HG03520 (cell line): ENCODE measurements at regions not wholly inside any gene's neighbourhood (a gene's known extent, or its start where the extent isn't known, plus 50 kb on each side); places are given as distances from the start of the nearest gene placed in this dataset.

ENCODE experiments used
- ATAC-seq: cut with Tn5 transposase; IDR thresholded peaks from one replicate; pipeline ENCODE4 v1.9.1; 2021; ENCODE audit warnings: mild to moderate bottlenecking, moderate library complexity; ENCODE audit not compliant: unreplicated experiment

- no peak for ATAC-seq
These were observed 448.4 kb downstream of the COG6 start for GRCh38 chr13:40103864-40104263.

- no peak for ATAC-seq
These were observed 449.8 kb downstream of the COG6 start for GRCh38 chr13:40105231-40105630.

DNA sequence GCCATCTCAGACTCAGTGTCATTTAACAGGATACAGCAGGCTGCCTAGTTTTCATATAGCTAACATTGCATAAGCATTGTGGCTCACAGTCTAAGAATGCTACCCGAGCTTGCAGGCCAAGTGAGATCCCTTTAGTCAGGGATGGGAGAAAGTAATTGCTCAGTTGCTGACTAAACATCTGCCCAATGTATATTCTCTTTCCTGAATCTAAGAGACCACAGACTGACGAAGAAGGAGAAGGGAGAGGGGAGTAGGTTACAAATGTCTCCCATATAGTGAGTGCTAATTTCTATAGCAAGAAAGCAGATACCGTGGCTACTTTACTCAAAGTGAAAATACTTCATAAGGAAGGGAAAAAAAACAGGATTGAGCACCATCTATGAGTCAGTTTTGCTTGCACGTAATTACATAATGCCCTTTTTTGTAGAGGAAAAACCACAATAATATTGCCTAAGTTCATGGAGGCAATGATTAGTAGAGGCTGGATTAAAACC is 453.9 kb downstream of the COG6 start:
- no peak for ATAC-seq

DNA sequence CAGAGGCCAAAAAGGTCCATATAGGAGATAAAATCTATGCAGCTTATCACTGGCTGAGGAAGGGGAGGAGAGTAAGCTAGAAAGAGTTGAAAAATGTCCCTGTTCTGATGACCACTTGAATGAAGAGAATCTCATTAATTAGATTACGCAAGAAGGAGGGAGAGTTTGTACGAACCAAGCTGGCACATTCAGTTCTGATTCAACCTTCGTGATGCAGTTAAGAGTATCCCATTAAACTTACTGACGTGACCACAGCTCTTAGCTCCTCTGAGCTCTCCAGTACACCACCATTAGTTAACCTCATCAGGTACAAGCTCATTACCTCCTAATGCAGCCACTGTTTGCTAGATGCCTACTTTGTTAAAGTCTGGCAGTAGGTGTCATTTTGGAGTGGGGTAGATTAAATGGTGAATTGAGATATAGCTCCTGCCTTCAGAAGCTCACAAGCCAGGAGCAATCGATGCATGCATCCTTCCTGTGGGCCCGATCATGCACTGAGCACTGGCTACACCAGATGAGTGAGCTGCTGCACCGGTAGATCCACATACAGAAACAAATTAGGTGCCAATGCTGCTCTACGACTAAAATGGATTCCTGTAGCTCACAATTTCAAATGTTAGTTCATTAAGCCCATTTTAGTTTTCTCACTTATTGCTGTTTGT is 458.3 kb downstream of the COG6 start:
- ATAC-seq: no peak

DNA sequence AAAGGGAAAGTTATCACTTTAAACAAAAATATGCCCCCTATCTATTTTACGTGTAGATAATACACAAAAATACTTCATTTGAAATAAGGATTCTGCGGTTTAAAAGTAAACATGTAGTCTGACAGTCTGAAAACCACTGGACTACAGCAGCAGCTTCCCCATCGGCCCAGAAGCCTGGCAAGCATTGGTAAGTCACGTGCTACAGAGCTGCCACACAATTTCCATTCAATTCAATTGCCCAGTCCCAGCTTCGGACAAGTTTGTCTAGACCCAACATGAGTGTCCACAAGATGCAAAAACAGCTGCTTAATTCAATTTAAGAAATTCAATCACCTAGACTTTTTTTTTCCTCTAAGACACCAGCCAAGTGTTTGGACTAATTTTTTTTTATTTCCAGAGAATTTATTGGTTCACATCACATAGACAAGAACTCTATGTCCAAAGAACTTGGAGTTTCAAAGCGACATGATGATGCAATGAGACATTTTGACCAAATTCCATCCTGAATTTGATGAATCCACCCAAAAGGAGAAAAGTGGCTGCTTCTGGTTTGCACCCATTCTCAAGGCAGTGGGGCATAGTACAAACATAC is 458.9 kb downstream of the COG6 start:
- ATAC-seq: no peak

GRCh38 chr13:40115426-40115825 is 460.0 kb downstream of the COG6 start:
- no peak for ATAC-seq

DNA sequence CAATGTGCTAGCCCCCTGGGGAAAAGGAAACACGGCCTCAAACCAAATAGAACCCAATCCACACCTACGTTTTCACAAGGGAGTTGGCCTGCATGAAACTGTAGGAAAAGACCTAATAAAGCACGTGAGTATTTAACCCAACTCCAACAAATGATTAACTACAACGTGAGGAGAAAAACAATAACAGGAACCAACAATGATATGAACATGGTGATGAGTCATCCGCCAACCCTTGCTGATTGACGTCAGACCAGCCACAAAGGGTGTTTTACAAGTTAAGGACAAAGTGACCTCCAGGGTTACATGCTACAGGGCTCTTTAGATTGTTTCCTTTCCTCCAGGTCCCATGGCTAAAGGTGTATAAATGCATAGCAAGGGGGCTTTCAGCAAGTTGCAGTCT is 460.5 kb downstream of the COG6 start:
- ATAC-seq: no peak

- ATAC-seq: no peak
These were observed 462.9 kb downstream of the COG6 start for GRCh38 chr13:40118337-40118736.

- no peak for ATAC-seq
These were observed 464.4 kb downstream of the COG6 start for GRCh38 chr13:40119852-40120251.

DNA sequence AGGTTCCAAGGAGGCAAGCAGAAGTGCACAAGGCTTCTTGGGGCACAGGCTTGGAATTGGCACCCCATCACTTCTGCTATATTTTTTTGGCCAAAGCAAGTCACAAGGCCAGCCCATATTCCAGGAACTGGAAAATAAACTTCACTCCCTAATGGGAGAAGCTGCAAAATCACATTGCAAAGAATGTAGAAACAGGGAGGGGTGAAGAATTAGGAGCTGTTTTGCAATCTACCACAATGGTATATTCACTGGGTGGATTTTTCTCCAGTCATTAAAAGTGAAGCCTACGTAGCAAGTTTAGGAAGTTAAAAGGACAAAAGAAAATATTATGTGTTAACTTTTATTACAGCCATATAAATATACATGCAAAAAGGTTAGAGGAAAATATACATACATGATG is 464.8 kb downstream of the COG6 start:
- ATAC-seq: no peak

- ATAC-seq: no peak
These were observed 465.3 kb downstream of the COG6 start for GRCh38 chr13:40120781-40121180.

DNA sequence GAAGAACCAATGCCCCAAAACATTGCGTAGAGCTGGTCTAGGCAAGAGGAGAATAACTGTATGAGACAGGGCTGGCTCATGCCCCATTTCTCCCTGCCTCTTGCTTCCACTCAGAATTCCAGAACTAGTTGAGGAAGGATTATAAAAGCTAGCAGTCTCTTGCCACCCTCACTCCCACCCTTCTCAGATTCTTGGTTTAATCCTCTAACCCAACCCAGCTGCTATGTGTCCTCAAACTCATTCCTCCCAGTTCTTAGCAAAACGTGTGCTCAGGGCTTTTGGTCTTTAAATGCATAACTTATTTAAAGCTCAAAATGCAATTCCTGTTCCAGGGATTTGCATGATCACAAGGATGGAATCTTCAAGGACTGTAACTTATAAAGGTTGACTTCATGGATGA is 466.3 kb downstream of the COG6 start:
- ATAC-seq: no peak

- no peak for ATAC-seq
These were observed 468.6 kb downstream of the COG6 start for GRCh38 chr13:40123962-40124632.

DNA sequence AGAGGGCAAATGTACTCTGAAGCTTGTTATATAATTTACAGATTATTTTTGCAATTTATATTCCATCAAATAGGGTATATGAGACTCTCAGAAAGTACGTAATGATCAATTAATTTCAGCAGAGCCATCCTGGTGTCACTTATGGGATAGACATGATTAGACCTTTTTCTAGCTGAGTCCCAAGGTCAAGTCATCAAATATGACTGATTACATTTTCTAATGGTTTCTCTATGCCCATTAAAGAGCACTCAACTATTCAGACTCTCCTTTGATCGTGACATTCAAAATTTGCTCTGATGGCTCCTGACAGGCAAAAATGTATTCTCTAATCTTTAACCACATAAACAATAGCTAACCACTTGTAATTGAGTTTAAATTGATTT is 469.2 kb downstream of the COG6 start:
- no peak for ATAC-seq

GRCh38 chr13:40125336-40125735 is 469.9 kb downstream of the COG6 start:
- ATAC-seq: no peak

DNA sequence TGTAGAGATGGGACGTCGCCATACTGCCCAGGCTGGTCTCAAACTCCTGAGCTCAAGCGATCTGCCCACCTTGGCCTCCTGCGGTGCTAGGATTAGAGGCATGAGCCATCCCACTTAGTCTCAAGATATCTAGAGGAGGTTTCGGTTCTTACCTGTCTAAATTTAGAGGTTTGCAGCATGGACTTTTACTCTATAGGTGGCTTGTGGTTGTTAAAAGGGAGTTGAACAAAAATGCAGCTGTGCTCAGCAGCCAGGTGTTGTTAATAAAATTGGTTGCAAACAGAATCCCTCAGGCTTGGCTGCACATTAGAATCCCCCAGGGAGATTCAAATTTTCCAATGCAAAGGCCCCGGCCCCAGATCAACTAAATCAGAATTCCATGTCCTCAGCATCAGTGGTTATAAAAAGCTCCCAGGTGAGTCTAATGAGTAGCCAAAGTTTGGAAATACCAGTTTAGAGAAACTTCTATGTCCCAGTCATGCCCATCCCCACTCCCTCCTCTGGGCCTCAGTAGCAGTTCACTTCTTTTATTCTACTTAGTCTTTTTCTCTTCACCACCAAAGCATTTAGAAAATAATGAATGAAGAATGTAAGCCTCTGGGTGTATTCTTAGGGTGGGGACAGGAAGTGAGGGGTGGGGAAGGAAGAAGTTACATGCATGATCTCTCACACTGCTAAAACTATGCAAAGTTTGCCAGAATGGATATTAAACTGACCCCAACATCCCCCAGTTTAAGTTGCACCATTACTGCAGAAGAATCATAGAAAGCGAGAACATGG is 471.0 kb downstream of the COG6 start:
- ATAC-seq: no peak

DNA sequence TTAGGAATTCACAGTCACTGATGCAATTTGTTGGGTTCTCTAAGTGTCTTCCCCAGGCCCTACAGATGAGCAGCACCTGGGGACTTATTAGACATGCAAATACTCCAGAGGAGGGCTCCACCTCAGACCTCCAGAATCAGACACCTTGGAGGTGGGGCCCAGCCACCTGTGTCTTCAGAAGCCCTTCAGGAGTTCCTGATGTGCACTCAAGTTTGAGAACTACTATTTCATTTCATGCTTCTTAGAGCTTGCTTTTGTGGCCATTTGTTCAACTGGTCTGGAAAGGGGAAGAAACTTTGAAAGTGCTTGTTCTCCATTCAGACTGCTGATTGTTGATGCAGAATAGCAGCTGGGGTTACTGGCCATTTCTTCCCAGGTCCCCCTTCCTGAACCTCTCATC is 472.0 kb downstream of the COG6 start:
- no peak for ATAC-seq

GRCh38 chr13:40127925-40128324 is 472.5 kb downstream of the COG6 start:
- ATAC-seq: no peak

DNA sequence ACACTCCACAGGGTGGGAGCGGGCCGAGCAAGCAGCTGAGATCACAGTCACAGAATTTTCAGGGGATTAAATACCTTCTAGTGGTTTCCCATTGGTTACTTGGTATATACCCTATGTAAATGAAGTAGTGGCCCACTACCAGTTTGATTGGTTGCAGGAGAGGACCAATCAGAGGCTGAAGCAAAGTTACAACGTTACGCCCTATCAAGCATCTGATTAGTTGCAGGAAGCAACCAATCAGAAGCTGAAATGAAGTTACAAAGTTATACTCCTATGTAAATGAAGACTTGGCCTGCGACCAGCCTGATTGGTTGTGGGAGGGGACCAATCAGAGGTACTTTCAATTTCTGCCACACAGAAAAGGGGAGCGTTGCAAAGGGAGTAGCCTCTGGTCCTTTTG is 474.0 kb downstream of the COG6 start:
- no peak for ATAC-seq

DNA sequence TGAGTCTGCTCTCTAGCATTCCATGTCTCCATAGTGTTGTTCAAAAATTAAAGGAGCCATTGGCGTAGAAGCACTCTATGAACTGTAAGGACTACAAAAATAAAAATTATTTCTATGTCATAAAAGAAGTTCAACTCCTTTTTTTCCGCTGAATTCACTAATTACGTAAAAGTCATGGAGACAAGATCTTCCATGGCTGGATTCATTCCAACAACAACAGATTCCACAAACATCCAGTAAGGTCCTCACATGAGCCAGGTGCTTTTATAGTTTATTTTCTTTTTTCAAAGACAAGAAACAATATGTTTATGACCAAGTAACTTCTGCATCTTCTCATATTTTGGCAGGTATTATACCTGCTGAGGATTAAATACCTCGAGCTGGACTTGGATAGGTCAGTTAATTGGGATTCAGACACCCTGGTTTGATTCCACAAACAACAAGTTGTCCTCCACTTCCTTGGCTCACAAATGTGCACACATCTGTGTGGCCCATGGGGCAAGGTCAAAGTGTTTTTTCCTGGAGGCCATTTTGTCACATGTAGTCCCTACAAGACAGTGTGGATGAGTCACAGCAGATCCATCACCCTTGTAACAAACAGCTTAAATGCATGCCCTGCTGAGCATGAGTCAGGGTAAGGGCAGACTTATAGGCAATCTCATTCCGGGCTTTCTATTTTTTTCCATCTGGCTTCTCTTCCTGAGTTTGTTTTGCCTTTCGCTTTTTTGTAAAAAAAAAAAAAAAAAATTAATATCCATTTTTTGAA is 475.6 kb downstream of the COG6 start:
- ATAC-seq: no peak

GRCh38 chr13:40132249-40132648 is 476.8 kb downstream of the COG6 start:
- no peak for ATAC-seq
